Gastroesophageal sphincter (tissue), 3 donors: ENCODE measurements at regions not wholly inside any gene's neighbourhood (a gene's known extent, or its start where the extent isn't known, plus 50 kb on each side); places are given as distances from the start of the nearest gene placed in this dataset.

ENCODE experiments used
- CTCF ChIP-seq, 4 experiments: fragments of 200-600 bp in 2 of 4; fragments of 450-650 bp in 2 of 4; sonication (generic) in 1 of 4; IDR thresholded peaks; one replicate each; pipeline ENCODE4 v1.5.1; 2017 to 2019; ENCODE audit warnings: antibody characterized with exemption in 4 of 4, mild to moderate bottlenecking in 2 of 4, moderate library complexity in 2 of 4
- POLR2A ChIP-seq, 2 donors: fragments of 450-650 bp; IDR thresholded peaks; one replicate each; pipeline ENCODE4 v1.6.1; 2017; ENCODE audit warnings: antibody characterized with exemption in 2 of 2, mild to moderate bottlenecking in 2 of 2, moderate library complexity in 1 of 2
- POLR2AphosphoS5 ChIP-seq: sonication (generic); formaldehyde crosslinking; IDR thresholded peaks from one replicate; pipeline ENCODE4 v1.6.1; 2017; ENCODE audit warnings: antibody characterized with exemption

- TF ChIP-seq CTCF (IDR thresholded peaks at IDR 0.05) (no peak), POLR2A (IDR thresholded peaks at IDR 0.05) (no peak), POLR2AphosphoS5 (no peak)
Measured at GRCh38 chr6:105569706-105570105, 166.8 kb upstream of the PREP start.
